ENCODE measurements at regions not wholly inside any gene's neighbourhood (a gene's known extent, or its start where the extent isn't known, plus 50 kb on each side); places are given as distances from the start of the nearest gene placed in this dataset.

GRCh38 chr13:85284349-85284748 lies 514.9 kb downstream of the SLITRK6 start:
- intact Hi-C loops (cut with micrococcal nuclease), result no loop called here
- H3K9me3 Mint-ChIP-seq, result peaks cover 15% of the 10 kb centered on the region
- no peaks in the 10 kb centered on the region for H3K27me3 Mint-ChIP-seq
- DNase-seq (no peak), ATAC-seq (ENCODE audit: low read depth) (no peak)
- H3K27ac Mint-ChIP-seq, result no peak overlapping the region
- ChIA-PET POLR2A (no interaction called here), CTCF (no interaction called here)
- no peaks in the 10 kb centered on the region for H3K4me1 Mint-ChIP-seq
- no peak overlapping the region for H3K4me3 Mint-ChIP-seq
- no peaks in the 10 kb centered on the region for H3K36me3 Mint-ChIP-seq (ENCODE audit: low read depth)
- no peak for TF ChIP-seq CTCF (IDR thresholded peaks at IDR 0.05)

- H3K27ac Mint-ChIP-seq, result no peak overlapping the region
- DNase-seq (no peak), ATAC-seq (ENCODE audit: low read depth) (no peak)
- intact Hi-C loops (cut with micrococcal nuclease), result no loop called here
- no peaks in the 10 kb centered on the region for H3K27me3 Mint-ChIP-seq
- no peak overlapping the region for H3K4me3 Mint-ChIP-seq
- no peaks in the 10 kb centered on the region for H3K36me3 Mint-ChIP-seq (ENCODE audit: low read depth)
- POLR2A ChIA-PET, result no interaction called here
- CTCF ChIA-PET, result no interaction called here
- no peaks in the 10 kb centered on the region for H3K4me1 Mint-ChIP-seq
- H3K9me3 Mint-ChIP-seq, result peaks cover 12% of the 10 kb centered on the region
- no peak for TF ChIP-seq CTCF (IDR thresholded peaks at IDR 0.05)
Measured at GRCh38 chr13:85283408-85283807, 515.8 kb downstream of the SLITRK6 start.

DNA sequence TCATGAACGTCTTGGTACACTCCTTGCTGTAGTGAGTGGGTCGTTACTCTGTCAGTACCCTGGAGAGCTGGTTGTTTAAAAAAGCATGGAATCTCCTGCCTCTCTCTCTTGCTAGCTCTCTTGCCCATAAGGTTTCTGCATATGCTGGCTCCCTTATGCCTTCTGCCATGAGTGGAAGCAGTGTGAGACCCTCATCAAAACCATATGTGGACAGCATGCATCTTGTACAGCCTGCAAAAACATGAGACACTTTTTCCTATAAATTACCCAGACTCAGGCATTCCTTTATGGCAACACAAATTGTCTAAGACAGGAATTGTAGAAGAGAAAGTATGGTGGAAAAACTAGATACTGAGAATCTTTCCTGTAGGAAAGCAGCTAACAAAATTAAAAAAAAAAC lies 516.3 kb downstream of the SLITRK6 start:
- no peak overlapping the region for H3K4me3 Mint-ChIP-seq
- no peak for TF ChIP-seq CTCF (IDR thresholded peaks at IDR 0.05)
- CTCF ChIA-PET, result no interaction called here
- no peak overlapping the region for H3K27ac Mint-ChIP-seq
- no peaks in the 10 kb centered on the region for H3K27me3 Mint-ChIP-seq
- POLR2A ChIA-PET, result no interaction called here
- intact Hi-C loops (cut with micrococcal nuclease), result no loop called here
- H3K36me3 Mint-ChIP-seq (ENCODE audit: low read depth), result no peaks in the 10 kb centered on the region
- H3K9me3 Mint-ChIP-seq, result peaks cover 12% of the 10 kb centered on the region
- DNase-seq (no peak), ATAC-seq (ENCODE audit: low read depth) (no peak)
- no peaks in the 10 kb centered on the region for H3K4me1 Mint-ChIP-seq

DNA sequence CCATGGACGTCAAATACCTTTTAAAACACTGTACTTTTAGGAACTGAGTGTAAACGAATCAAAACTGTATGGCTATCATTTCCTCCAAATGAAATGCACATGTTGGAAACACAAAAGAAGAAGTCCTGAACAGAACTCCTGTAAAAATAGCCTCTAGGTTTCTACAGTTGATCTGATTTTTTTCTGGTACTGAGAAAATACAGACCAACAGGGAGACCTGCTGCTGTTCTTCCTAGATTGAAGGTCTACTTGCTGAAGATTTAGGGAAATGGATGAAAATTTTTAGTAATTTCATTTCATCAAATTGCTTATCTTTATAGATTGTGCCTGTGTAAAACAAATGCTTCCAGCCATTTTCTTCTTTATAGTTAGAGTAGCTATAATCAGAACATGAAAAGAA lies 520.4 kb downstream of the SLITRK6 start:
- no peak for DNase-seq
- Mint-ChIP-seq H3K4me1 (no peaks in the 10 kb centered on the region), H3K9me3 (peaks cover 15% of the 10 kb centered on the region), H3K27ac (no peak overlapping the region), H3K4me3 (no peak overlapping the region), H3K36me3 (ENCODE audit: low read depth) (no peaks in the 10 kb centered on the region), H3K27me3 (no peaks in the 10 kb centered on the region)
- no peak for ATAC-seq (ENCODE audit: low read depth)
- ChIA-PET POLR2A (no interaction called here), CTCF (no interaction called here)
- intact Hi-C loops (cut with micrococcal nuclease), result no loop called here
- no peak for TF ChIP-seq CTCF (IDR thresholded peaks at IDR 0.05)

DNA sequence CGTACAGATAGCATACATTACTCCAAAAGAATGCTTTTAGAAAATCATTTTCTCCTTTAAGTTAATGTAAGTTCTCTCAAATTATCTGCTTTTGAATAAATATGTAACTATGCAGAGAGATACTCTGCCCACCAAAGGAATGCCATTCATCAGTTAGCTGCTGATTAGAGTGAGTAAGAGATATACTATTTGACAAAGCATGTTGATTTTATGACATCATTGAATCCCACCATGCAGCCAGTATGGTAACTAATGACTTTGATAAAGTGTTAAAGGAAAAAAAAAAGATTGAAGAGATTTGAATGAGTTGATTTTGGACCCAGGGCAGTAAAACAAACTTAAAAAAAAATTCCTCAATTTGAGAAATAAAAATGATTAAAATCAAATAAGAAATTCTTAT lies 521.5 kb downstream of the SLITRK6 start:
- ChIA-PET CTCF (no interaction called here), POLR2A (no interaction called here)
- DNase-seq, result no peak
- no peak for ATAC-seq (ENCODE audit: low read depth)
- no peak for TF ChIP-seq CTCF (IDR thresholded peaks at IDR 0.05)
- H3K4me1 Mint-ChIP-seq, result no peaks in the 10 kb centered on the region
- H3K9me3 Mint-ChIP-seq, result peaks cover 7% of the 10 kb centered on the region
- no peak overlapping the region for H3K27ac Mint-ChIP-seq
- H3K27me3 Mint-ChIP-seq, result no peaks in the 10 kb centered on the region
- intact Hi-C loops (cut with micrococcal nuclease), result no loop called here
- no peaks in the 10 kb centered on the region for H3K36me3 Mint-ChIP-seq (ENCODE audit: low read depth)
- no peak overlapping the region for H3K4me3 Mint-ChIP-seq

All from activated B cell treated with CpG ODN at 0.5 μM for 24 hours (primary cell).